Fibroblast of skin of scalp (primary cell): ENCODE measurements at regions not wholly inside any gene's neighbourhood (a gene's known extent, or its start where the extent isn't known, plus 50 kb on each side); places are given as distances from the start of the nearest gene placed in this dataset.
"Not testable (repeated sequence)": the region's sequence is repeated elsewhere in the genome, so short reads cannot be mapped to it uniquely, and the experiment has no call there.

Experiments used
- DNase-seq: peaks from one replicate; pipeline ENCODE4 v3.0.0-alpha.2; 2013

DNA sequence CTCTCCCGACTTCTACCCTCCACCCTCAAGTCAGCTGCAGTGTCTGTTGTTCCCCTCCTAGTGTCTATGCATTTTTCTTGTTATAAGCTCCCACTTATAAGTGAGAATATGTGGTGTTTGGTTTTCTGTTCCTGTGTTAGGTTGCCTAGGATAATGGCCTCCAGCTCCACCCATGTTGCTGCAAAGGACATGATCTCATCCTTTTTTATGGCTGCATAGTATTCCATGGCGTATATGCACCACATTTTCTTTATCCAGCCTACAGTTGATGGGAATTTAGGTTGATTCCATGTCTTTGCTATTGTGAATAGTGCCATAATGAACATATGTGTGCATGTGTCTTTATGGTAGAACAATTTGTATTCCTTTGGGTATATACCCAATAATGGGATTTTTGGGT lies 80.7 kb downstream of the SPTSSA start:
- DNase-seq = not testable (repeated sequence)

DNA sequence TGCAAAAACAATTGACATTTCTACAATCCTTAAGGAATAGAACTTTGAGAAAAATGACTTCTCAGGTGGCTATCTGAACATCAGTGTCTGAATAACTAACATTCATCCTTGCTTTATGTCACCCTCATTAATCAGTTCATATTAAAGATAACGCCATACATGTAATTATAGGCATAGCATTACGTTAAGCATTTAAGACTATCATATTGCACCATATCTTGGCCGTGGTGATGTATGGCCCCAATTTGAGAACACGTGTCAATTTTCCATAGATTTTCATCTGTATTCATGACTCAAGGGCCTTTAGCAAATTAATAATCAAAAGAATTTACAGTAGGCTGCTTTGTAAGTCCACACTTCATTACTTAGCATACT lies 81.6 kb downstream of the SPTSSA start:
- no peak for DNase-seq

DNA sequence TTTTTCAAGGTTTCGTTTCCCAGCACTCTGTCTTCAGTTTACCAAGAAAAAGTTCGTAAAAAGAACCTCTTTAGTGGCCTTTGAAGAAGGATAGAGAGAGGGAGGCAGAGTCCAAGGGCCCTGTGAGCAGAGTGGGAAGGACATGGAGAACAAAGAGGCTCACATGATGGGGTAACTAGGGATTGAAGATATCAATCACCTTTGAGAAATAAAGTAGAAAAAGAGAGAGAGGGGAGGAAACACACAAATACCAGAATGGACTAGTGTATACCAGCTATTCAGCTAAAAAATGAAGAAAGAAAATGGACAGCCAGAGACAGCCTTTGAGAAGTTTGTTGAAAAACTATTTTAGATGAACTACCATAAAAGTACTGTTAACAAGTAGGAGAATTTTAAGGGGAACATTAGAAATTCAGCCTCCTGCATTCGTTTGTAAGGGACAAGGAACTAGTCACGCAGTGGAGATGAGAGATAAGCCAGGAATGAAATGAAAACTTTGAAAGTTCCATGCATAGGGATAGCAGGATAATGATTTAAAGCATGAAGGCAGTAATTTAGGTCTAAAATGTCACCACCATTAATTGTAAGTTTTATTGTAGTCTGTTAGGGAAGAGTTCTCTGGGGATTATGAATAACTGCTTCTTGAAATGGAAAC lies 82.1 kb downstream of the SPTSSA start:
- DNase-seq = no peak

DNA sequence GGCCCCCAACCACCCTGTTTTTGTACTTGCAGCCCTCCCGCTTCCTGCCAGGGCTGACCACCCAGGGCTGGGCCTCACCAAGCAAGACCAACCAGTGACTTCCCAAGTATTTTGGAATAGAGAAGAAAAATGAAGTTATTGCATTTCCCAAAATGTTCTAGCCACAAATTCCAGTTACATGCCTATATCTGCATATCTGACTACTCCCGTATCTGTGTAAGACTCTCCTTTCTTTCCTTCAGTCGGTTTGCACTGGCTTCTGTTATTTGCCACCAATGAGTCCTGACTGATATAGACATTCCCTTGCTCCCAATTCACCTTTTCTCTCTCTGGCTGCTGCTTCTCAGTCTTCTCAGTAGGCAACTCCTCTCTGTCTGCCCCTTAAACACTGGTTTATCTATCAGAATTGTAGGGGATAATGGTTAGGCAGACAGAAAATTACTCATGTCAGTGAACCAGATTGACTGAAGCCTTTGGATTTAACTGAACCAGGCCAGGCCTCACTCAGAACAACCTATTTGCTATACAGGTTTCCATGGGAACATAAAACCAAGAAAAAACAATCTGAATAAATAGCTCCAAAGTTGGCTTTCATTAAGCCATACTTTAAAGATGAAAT lies 85.3 kb downstream of the SPTSSA start:
- no peak for DNase-seq

DNA sequence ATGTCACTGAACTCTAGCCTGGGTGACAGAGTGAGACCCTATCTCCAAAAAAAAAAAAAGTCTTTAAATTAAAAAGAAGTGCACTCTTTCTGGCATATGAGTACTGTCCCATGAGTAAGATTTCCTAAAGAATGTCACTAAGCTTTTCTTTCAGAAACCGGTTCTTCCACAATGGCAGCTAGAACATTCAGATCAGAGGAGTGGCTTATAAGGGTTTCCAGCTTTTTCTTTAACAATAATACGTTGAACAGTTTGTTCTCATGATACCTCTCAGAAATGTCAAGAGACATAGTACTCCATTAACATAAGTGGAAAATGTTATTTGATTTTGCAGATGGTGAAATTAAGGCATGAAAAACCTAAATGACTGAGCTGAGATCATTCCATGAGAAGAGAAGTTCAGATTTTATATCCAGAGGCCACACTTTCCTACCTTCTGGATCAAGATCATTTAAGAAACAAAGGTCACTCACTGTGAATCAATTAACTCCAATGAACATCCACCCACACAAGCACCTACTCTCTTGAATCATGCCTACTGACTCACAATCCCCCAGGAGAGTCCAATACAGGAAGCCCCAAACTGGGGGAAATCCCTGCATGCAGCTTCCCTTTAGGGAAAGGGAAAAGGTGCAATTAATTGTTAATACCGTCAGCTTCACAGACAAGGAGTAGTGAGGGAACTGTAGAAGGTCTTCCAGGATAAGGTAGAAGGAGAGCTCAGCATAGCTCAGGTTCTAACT lies 86.9 kb downstream of the SPTSSA start:
- DNase-seq = no peak

DNA sequence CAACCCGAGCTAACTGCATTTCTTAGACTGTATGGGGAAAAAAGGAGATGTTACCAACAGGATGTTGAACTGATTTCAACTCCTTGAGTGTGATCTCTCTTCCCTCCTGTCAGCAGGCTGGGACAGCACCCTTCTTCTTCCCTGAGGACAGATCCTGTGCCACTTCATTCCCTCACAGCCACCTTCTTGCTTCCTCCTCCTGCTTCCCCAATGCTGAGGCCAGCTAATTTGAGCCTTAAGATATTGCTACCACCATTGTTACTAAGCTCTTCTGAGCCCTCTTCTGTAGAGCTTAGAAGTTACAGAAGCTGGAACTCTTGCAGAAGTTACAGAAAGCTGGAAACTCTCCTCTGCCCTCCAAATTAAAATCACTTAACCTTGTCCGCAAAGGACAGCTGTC lies 88.8 kb downstream of the SPTSSA start:
- DNase-seq = no peak

DNA sequence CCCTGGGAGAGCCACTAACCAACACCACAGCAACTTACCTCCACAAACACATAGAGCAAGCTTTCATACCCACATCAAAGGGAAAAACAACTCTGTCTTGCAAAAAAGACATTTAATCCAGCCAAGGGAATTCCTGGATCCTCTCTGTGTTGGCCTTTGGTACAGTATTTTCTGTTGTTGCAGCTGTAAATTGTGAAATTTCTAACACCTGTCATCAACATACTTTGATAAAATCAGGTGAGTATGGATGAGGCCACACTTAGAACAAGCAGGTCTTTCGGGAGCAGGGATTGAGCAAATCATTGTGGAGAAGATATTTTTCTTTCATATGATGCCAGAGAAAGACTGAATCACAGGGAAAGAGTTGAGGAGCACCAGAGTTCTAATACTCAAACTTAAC lies 89.3 kb downstream of the SPTSSA start:
- no peak for DNase-seq

DNA sequence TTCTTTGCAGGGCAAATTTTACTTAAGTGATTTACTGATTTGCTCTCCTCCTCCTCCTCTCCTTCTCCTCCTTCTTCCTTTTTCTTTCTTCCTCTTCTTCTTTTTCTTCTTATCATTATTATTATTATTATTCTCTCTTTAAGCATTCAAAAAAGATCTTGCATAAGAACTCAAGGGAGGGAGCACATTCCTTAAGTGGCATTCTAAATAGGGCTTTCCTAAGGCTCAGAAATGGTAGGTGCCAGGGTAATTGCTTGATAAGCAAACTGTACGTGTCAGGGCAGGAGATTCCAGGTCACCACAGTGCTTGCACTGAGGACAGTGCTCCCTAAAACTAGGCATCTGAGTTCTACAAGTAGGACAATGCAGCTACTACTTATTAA lies 92.4 kb downstream of the SPTSSA start:
- no peak for DNase-seq

DNA sequence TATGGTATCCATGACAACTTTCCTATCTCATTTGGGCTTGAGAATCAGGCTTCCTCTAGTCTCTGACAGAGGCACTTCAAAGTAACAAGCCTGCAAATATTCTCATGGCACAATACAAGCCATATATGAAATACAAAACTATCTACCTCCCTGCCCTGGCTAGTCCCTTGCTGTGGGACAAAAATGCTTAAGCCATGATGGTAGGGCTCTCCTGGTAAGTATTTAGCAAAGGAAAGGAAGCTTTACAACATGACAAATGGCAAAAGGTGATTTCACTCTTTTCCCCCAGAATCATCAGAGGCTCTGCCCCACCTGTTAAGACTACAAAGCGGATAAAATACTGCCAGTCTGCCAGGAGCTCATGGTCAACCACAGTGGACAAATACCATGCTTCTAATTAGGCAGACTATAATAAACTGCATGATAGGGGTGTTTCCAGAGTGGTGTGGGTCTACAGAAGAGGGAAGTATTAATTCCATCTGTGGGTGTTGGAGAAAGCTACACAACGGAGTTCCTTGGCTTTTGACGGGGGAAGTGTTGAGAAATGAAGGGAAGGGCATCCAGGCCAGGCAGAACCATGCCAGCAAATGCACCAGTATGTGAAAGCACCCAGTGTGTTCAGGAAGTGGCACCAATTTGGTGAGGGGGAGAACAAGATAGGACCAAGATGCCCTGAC lies 92.9 kb downstream of the SPTSSA start:
- no peak for DNase-seq

DNA sequence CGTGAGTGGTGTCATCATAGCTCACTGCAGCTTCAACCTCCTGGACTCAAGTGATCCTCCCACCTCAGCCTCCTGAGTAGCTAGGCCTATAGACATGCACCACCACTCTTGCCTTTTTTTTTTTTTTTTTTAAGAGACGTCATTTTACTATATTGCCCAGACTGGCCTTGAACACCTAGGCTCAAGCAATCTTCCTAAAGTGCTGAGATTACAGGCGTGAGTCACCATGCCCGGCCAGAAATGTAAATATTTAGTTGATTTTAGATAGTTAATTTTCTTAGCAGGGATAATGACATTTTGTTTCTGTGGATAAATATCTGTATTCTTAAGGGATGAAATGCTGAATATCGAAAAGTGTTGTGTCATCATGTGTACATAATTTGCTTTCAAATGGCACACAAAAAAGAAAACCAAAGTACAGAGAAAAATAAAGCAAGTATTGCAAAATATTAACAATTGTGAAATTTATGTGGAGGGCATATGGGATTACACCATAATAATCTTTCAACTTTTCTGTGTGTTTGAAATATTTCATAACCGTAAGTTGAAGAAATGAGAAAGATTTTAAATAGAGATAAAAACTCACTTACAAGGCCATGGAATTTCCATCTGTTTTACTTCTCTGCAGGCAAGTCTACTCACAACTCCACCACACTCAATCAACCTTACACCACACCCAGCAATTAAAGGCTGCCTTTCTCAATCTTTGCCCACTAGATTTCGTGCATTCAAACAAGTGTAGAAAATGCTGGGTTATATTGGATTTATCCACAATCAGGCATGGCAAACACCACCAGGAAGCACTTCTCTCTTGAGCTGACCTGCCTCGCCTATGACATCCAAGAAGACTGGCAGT lies 93.7 kb downstream of the SPTSSA start:
- no peak for DNase-seq

DNA sequence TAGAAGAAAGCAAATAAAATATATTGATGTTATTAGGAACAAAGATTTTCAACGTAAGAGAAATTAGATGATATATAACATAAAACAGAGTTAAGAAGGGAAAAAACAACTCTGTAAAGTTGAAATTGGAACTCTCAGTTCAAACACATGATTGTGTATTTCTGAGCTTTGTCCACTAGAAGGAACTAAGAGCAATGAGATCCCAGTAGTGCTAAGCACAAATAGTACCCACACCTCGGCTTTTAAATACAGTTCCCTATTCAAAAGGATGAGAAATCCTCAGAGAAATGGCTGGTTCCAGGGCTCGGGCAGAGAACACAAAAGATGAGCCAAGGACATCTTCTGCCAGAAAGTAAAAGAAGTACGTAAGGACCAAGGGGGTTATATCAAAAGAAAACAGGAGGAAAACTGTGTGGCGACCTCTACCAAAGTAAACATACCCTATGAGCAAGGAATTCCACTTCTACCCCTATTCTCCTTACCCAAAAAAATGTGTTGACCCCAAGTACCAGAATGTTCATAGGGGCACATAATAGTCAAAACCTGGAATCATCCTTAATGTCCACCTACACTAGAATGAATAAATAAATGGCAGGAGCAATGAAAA lies 96.6 kb downstream of the SPTSSA start:
- peak; percentile 14 for DNase-seq

DNA sequence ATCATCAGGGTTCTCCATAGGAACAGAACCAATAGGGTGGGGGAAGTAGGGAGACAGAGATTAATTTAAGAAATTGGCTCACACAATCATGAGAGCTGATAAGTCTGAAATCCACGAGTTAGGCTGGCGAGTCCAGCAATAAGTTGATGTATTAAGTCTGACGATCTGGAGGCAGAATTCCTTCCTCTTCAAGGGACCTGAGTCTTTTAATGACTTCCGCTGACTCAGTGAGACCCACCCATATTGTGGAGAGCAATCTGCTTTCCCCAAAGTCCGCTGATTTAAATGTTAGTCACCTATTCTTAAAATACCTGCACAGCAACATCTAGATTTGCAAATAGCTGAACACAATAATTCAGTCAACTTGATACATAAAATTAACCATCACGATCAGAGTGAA lies 97.8 kb downstream of the SPTSSA start:
- DNase-seq = no peak

DNA sequence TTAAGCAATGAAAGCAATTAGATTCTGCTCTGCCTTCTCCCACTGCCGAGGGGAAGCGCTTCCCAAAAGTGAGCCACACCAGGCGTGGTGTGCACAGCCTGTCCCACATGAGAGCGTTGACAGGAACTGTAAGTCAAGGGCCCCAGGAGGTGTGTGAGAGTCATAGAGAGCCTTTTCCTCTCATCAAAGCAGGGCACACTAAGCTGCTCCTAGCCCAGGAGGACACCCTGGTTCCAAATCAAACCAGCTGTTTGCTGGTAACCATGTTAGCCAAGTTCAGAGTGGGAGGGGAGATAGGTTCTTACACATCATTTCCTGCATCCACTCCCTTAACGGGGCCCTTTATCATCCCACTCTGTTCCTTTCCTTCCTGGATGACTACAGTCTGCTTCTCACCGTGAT lies 98.3 kb downstream of the SPTSSA start:
- DNase-seq = no peak

DNA sequence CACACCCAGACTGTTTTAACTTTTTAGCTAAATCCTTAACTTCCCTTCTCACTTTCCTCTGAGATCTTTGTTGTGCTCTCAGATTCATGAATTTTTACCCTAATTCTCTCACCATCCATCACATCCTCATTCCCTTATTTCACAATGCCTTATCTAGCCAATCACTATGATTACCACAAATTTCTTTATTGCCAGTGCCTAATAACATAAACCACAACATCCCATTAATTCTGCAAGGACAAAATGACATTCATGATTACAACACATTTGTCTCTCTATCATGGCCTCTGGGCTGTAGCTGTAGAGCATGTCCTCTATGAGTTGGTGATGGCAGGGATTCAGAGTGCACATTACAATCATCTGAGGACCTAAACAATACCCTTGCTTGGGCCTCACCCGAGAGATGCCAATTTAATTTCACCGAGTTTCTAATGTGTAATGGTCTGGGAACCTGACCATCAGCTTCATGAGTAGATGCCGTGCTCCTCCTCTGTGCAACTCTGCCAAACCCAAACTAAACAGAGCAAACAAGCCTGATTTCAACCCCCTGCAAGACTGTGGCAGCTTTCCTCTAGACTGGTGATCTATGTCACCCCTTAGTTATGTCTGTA lies 99.3 kb downstream of the SPTSSA start:
- no peak for DNase-seq

DNA sequence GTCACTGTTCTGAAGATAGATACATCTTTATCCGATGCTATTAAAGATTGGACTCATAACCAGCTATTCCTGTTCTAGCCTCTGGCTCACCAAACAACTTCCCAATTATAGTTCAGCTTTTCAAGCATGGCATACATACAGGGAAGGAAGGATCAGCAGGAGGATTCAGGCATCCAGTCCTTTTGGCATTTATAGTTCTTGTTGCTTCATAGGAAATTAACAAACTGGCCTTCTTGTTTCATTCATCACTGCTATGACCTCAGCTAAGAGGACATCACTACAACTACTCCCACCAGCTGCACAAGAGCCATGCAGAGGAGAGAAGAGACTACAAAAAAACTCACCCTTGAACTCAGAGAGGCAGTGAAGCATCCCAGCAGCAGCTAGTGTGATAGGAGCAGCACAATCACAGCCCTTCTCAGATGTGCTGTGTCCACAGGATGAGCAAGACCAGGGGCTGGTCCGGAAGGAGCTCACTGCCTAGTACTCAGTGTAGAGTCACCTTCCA lies 100.5 kb downstream of the SPTSSA start:
- no peak for DNase-seq

DNA sequence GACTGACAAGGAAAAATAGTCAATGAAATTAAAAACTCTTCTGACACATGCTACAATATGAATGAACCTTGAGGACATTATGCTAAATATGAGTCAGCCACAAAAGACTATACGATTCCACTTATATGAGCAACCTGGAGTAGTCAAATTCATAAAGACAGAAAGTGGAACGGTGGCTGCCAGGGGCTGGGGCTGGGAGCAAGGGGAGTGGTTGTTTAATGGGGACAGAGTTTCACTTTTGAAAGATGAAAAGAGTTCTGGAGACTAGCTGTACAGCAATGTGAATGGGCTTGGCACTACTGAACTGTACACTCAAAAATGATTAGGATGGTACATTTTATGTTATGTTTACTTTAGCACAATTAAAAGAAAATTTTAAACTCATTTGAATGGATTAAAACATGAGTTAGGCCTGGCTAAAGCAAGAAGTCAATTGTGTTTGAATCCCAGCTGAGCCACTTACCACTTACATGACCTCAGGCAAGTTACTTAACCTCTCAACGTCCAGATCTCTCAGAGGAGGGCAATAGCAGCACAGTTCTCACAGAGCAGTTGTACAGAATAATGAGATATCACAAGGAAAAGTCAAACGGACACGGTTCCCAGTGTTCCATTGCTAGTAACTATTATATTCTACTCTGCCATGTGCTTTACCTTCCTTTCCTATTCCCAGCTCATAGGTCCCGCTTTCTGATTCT lies 102.5 kb downstream of the SPTSSA start:
- no peak for DNase-seq

DNA sequence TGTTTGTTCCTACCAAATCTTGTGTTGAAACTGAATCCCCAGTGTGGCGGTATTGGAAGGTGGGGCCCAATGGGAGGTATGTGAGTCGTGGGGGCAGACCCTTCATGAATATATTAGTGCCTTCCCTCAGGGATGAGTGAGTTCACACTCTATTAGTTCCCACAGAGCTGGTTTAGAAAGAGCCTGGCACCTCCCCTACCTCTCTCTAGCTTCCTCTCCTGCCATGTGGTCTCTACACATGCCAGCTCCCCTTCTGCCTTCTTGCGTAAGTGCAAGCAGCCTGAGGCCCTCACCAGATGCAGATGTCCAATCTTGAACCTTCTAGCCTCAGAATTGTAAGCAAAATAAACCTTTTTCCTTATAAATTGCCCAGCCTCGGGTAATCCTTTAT lies 105.8 kb downstream of the SPTSSA start:
- no peak for DNase-seq

DNA sequence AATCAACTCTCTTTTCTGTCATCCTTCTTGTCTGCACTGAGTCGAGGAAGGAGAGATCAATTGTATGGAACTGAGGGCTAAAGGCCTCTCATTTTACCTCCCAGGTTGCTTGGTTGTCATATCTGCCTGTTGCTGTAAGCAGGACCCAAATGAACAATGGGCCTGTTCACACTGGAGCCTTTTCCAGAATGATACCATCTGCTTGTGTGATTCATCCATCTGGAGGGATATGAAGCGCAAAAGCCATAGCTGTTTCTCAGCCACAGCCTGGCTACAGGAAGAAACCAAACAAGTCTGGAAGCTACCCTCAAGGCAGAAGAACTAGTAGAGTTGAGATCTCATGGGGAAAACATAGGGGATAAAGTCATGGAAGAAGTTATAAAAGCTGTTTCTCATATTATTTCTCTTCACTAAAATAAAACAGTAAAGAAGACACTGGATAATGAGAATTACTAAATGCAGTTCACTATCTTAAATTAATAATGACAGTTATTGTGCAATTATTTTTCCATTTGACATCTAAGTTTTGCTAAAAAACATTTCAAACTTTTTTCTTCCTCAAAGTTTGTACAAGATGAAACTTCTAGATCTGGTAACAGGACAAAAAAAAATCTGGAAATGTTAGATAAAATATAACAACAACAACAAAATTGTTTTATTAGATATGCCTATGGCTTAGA lies 106.3 kb downstream of the SPTSSA start:
- peak; percentile 24 for DNase-seq

DNA sequence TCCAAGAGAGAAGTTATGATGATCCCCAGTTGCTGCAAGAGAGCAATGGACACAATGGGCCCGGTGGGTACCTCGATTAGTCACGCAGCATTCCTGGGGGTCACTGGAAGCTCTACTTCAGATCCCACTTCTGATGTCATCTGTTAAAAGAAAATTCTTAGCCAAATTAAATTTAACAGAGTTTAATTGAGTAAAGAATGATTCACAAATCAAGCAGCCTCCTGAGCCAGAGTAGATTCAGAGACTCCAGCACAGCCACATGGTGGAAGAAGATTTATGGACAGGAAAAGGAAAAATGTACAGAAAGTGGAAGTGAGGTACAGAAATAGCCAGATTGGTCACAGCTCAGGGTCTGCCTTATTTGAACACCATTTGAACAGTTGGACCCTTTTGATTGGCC lies 107.5 kb downstream of the SPTSSA start:
- DNase-seq = no peak

DNA sequence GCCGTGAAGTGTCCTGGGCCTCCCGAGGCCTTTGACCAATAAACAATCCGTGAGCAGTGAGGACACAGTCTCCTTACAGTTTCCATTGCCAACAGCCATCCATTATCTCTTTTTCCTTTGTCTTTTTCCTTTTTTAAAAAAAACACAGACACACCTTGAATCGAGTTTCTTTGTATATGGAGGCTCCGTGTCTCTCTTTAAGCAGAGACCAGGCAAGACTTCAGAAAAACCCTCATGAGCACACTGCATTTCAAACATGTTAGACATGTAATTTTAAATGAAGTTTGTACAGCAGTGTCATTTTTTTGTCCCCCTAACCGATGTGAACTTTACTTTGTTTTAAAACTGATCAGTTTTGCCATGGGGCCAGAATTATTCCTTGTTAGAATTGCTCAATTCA lies 111.1 kb downstream of the SPTSSA start:
- no peak for DNase-seq
